ENCODE measurements at regions not wholly inside any gene's neighbourhood (a gene's known extent, or its start where the extent isn't known, plus 50 kb on each side); places are given as distances from the start of the nearest gene placed in this dataset.

DNA sequence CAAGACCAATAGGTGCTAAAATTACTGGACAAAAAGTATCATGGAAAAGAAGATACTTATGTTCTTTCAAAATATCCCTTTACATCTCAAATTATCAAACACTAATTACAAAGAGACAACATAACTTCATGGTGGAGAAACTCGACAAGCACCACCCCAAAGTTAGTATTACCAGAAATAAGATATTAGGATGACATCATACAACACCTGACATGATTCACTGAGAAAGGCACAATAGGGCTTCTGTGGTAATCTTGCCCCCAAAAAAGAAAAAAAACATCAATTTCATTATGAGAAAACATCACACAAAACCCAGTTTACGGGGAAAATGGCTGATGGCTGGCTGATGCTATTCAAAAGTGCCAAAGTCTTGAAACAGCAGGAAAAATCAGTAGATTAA, 1781.7 kb upstream of the PCDH10 start:
- TF ChIP-seq, protein P1, sequence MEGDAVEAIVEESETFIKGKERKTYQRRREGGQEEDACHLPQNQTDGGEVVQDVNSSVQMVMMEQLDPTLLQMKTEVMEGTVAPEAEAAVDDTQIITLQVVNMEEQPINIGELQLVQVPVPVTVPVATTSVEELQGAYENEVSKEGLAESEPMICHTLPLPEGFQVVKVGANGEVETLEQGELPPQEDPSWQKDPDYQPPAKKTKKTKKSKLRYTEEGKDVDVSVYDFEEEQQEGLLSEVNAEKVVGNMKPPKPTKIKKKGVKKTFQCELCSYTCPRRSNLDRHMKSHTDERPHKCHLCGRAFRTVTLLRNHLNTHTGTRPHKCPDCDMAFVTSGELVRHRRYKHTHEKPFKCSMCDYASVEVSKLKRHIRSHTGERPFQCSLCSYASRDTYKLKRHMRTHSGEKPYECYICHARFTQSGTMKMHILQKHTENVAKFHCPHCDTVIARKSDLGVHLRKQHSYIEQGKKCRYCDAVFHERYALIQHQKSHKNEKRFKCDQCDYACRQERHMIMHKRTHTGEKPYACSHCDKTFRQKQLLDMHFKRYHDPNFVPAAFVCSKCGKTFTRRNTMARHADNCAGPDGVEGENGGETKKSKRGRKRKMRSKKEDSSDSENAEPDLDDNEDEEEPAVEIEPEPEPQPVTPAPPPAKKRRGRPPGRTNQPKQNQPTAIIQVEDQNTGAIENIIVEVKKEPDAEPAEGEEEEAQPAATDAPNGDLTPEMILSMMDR (IDR thresholded peaks at IDR 0.05): no peak
- DNase-seq (ENCODE audit: low spot score): no peak
- Mint-ChIP-seq H3K27me3 (ENCODE audit: low read depth) (no peaks in the 10 kb centered on the region), H3K9me3 (ENCODE audit: low read depth) (no peaks in the 10 kb centered on the region), H3K27ac (ENCODE audit: unreplicated experiment) (no peak overlapping the region), H3K4me3 (ENCODE audit: unreplicated experiment) (no peak overlapping the region), H3K36me3 (ENCODE audit: low read depth) (no peaks in the 10 kb centered on the region), H3K4me1 (ENCODE audit: low read depth) (no peaks in the 10 kb centered on the region)

DNA sequence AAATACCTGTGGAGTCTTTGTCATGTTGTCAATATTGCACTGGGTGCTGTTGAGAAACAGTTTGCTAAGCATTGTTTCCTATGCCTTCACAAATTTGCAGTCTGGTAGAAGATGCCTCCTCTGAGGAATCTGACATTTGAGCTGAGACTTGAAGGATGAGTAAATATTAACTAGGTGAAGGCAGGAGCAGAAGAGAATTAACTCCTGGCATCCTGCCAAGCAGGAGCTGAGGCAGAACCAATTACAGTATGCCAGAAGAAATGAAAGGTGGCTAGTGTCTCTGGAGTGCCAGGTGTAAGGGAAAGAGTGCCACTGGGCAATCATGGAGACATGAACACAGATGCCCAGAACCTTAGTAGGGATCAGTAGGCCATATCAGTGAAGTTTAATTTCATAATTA, 1778.2 kb upstream of the PCDH10 start:
- TF ChIP-seq, protein P1 (IDR thresholded peaks at IDR 0.05): no peak
- no peaks in the 10 kb centered on the region for H3K27me3 Mint-ChIP-seq (ENCODE audit: low read depth)
- H3K36me3 Mint-ChIP-seq (ENCODE audit: low read depth): no peaks in the 10 kb centered on the region
- no peak overlapping the region for H3K27ac Mint-ChIP-seq (ENCODE audit: unreplicated experiment)
- DNase-seq (ENCODE audit: low spot score): no peak
- no peaks in the 10 kb centered on the region for H3K4me1 Mint-ChIP-seq (ENCODE audit: low read depth)
- H3K9me3 Mint-ChIP-seq (ENCODE audit: low read depth): no peaks in the 10 kb centered on the region
- H3K4me3 Mint-ChIP-seq (ENCODE audit: unreplicated experiment): no peak overlapping the region

DNA sequence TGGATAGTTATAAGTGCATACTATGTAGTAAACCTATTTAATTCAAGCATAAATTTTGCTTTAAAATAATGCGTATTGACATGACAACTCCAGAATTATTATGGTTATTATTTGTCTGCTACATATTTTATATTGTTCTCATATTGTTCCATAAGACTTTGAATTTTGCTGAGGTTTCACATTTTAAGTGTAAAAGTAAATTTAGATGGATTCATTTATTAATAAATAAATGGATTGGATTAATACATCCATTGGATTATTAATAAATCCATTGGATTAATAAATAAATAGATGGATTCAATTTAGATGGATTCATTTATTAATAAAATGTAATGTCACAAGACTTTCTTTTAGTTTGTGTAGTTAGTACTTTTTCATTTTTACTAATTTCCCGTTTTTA, 1768.0 kb upstream of the PCDH10 start:
- H3K4me1 Mint-ChIP-seq (ENCODE audit: low read depth): no peaks in the 10 kb centered on the region
- H3K27ac Mint-ChIP-seq (ENCODE audit: unreplicated experiment): no peak overlapping the region
- TF ChIP-seq, protein P1 (IDR thresholded peaks at IDR 0.05): no peak
- H3K36me3 Mint-ChIP-seq (ENCODE audit: low read depth): no peaks in the 10 kb centered on the region
- no peak for DNase-seq (ENCODE audit: low spot score)
- peaks cover 9% of the 10 kb centered on the region for H3K9me3 Mint-ChIP-seq (ENCODE audit: low read depth)
- H3K4me3 Mint-ChIP-seq (ENCODE audit: unreplicated experiment): no peak overlapping the region
- no peaks in the 10 kb centered on the region for H3K27me3 Mint-ChIP-seq (ENCODE audit: low read depth)

DNA sequence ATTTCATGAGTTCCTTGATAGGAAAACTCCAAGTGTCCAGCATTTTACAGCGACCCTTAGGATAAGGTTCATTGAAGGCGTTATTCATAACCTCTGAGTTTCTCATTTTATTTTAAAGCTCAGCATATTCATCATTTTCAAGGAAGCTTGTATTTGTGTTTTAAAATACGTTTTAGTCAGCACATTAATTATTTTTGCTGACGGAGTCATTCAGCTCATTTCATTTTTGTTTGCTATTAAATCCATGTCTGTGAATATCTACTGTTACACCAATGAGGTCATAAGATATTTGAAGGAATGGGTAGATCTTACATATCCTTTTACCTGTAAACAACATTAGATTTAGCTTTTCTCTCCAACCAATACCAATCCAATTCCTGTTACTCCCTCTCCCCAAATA, 1766.3 kb upstream of the PCDH10 start:
- no peaks in the 10 kb centered on the region for H3K27me3 Mint-ChIP-seq (ENCODE audit: low read depth)
- H3K4me3 Mint-ChIP-seq (ENCODE audit: unreplicated experiment): no peak overlapping the region
- no peak for DNase-seq (ENCODE audit: low spot score)
- no peaks in the 10 kb centered on the region for H3K4me1 Mint-ChIP-seq (ENCODE audit: low read depth)
- H3K9me3 Mint-ChIP-seq (ENCODE audit: low read depth): peaks cover 12% of the 10 kb centered on the region
- no peak overlapping the region for H3K27ac Mint-ChIP-seq (ENCODE audit: unreplicated experiment)
- H3K36me3 Mint-ChIP-seq (ENCODE audit: low read depth): no peaks in the 10 kb centered on the region
- TF ChIP-seq, protein P1 (IDR thresholded peaks at IDR 0.05): no peak

DNA sequence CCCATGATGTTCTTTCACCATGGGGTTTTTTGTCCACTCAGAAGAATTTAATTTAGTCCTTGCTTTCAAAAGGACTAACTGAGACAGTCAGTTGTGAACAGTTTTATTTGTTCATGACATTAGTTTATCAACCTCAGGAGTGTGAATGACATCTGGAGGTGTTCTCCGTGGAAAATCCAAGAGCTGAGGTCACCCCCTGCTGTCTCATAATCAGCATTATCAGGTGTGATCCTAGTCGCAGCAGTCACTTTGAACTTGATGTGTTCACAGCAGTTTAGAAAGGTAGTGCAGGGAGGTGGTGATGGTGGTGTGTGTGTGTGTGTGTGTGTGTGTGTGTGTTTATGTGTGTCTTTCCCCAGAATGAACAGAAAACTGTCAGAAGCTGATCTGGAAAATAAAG, 1760.8 kb upstream of the PCDH10 start:
- Mint-ChIP-seq H3K4me1 (ENCODE audit: low read depth) (no peaks in the 10 kb centered on the region), H3K27ac (ENCODE audit: unreplicated experiment) (no peak overlapping the region), H3K4me3 (ENCODE audit: unreplicated experiment) (no peak overlapping the region), H3K9me3 (ENCODE audit: low read depth) (peaks cover 6% of the 10 kb centered on the region), H3K27me3 (ENCODE audit: low read depth) (no peaks in the 10 kb centered on the region), H3K36me3 (ENCODE audit: low read depth) (no peaks in the 10 kb centered on the region)
- TF ChIP-seq, protein P1 (IDR thresholded peaks at IDR 0.05): no peak
- no peak for DNase-seq (ENCODE audit: low spot score)

Data from chondrocyte (in vitro differentiated cells).